HG03108 (cell line): ENCODE measurements at regions not wholly inside any gene's neighbourhood (a gene's known extent, or its start where the extent isn't known, plus 50 kb on each side); places are given as distances from the start of the nearest gene placed in this dataset.

Experiments used
- ATAC-seq: cut with Tn5 transposase; IDR thresholded peaks from one replicate; pipeline ENCODE4 v1.9.1; 2021; ENCODE audit warnings: moderate library complexity; ENCODE audit not compliant: unreplicated experiment

GRCh38 chr6:147755999-147756398, 247.5 kb downstream of the SAMD5 start:
- no peak for ATAC-seq

DNA sequence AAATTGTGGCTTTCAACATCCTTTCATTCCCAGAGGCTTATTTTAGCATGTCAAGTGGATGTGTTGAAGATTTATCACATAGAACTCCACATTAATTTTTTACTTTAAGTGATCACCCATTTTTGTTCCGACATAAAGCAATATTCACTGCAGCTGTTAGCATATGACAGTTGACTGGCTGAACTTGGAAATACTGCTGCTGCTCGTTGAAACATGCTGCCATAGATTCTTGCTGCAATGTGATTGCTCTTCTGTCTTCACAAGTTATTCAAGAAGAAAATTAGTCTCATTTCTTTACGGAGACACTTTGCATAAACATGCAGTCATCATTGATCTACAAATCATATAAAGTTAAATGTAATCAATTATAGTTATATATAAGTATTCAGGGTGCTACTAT, 248.4 kb downstream of the SAMD5 start:
- ATAC-seq = no peak

DNA sequence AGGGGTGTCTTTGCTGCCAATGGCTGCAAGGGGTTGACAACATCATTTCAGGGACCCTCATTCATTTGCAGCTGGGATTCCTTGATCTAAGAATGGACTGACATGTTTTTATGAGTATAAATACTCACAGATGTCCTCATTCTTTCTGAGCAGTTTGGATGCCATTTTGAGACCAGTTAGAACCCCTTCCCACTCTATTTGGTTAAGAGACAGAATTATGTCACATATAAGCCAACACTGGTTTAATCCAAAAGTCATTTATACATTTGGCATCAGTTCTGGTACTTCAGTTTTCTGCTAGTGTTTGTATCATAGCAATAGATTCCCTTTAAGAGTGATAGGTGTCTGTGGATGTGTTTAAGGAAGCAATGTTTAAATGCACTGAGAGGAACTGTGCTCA, 248.8 kb downstream of the SAMD5 start:
- no peak for ATAC-seq

DNA sequence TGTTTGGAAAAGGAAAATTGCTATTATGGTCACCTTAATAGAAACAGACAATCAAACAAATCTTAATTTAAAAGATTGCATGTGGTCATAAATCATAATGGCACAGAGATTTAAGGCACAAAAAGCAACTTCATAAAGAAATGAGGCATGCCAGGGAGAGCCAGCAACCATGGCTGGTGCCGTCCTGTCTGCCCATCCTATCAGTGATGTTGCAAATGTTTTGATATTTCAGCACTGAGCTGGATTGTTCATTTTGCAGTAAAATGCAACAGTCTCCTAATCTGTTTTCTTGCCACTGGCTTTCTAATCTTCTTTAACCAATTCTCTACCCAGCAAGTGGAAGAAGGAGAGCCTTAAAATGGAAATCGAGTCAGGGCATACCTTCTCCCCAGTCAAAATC, 249.8 kb downstream of the SAMD5 start:
- ATAC-seq = no peak

GRCh38 chr6:147759093-147759492, 250.6 kb downstream of the SAMD5 start:
- ATAC-seq = no peak

DNA sequence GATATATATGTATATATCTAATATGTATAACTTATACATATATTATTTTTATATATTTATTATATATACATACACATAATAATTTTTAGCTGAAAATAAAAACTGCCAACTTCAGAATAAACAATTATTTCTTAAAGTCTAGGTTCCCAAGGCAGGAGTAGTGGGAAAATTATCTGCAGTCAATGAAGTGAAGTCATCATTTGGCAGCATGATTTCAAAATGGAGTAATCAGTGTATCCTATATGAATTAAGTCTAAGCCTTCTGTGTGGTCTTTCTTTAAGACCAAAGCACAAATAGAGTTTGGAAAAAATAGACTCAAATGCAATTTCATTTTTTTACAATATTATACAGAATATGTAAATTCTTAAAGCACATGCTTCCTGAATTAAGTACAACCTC, 251.0 kb downstream of the SAMD5 start:
- no peak for ATAC-seq

GRCh38 chr6:147765541-147765940, 257.1 kb downstream of the SAMD5 start:
- ATAC-seq = no peak

DNA sequence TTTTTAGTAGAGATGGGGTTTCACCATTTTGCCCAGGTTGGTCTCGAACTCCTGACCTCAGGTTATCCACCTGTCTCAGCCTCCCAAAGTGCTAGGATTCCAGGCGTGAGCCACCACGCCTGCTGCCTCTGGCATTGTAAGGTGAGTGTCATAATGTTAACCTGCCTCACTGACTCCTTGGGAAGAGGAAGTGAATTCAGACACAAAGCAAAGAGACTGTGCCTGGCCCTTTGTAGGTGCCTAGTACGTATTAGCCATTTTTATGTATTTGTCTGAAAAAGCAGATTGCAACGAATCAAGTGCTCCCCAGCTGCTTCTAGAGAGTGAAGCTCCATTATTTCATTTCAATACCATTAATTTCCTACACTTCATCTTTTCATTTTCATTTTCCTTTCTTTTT, 260.5 kb downstream of the SAMD5 start:
- no peak for ATAC-seq

GRCh38 chr6:147769496-147770087, 261.1 kb downstream of the SAMD5 start:
- no peak for ATAC-seq

DNA sequence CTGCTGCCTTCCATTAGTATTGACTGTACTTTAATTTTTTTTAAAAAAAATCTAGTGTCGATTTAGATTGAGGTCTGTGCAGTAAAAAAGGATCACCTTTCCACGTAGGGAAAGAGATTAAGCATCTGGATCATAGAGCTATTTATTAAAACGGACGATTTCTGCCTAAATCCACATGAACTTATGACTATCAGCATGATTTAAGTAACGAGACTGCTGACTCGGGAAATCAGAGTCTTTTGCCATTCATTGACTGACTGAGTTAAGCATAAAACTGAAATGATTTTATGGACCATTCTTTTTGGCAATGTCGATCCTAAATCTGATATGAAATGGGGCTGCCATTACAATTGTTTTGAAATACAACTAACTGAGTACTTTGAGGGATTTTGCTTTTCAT, 261.7 kb downstream of the SAMD5 start:
- no peak for ATAC-seq

DNA sequence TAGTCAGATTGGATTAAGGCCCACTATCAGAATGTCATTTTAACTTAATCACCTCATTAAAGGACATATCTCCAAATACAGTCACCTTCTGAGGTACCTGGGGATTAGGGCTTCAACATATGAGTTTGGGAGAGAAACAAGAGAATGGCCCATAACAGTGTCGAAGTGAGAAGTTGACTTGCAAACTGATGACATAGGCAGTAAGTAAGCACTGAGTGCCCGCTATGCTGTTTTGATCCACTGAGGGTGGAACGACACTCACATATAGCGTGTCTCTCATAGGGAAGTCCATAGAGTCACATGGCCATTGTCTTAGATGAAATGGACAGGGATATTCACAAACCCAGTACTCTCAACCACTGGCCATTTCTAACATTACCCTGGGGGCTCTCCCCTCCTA, 264.2 kb downstream of the SAMD5 start:
- ATAC-seq = no peak

- no peak for ATAC-seq
Observed at GRCh38 chr6:147774856-147775255, 266.4 kb downstream of the SAMD5 start.

DNA sequence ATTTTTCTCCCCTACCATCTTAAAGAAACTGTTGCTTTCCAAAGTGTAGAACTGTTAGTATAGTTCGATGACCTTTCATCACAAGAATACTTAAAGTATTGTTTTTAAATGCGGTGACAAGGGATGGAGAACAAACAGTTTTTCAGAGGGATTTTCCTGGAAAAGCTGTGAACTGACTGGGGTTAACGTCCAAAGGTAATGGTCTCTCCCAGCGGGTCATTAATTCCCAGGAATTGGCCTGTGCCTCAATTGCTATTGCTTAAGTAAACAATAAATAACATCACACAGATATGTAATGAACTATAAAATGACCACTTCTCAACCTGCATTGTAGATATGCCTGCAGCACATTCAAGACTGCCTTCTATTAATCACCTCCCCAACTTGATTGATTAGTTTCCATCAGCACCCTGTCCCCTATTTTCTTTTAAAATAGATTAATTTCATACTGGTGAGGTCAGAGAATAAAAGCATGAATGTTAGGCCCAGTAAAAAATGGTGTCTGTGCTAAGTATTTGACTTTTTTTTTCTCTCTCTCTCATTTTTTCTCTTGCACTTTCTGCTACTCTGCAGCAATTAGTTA, 268.2 kb downstream of the SAMD5 start:
- no peak for ATAC-seq

GRCh38 chr6:147779624-147780023, 271.1 kb downstream of the SAMD5 start:
- no peak for ATAC-seq

- ATAC-seq = no peak
Observed at GRCh38 chr6:147782302-147782701, 273.8 kb downstream of the SAMD5 start.

- no peak for ATAC-seq
Observed at GRCh38 chr6:147784371-147784770, 275.9 kb downstream of the SAMD5 start.

- no peak for ATAC-seq
Observed at GRCh38 chr6:147787417-147787816, 278.9 kb downstream of the SAMD5 start.

DNA sequence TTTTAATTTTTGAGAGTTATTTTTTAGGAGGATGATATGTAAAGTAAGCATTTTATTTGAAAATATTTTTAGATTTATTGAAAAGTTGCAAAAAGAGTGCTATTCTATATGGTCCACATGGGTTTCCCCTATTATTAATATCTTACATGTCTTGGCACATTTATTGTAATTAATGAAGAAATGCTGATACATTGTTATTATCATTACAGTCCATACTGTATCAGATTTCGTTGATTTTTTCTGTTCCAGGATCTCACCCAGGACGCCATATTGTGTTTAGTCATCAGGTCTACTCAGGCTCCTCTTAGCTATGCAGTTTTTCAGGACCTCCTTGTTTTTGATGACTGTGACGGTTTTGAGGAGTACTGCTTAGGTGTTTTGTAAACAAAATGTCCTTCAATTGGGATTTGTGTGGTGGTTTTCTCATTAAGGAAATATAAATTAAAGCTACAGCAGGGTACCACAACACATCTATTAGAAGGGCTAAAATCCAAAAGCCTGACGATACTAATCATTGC, 281.0 kb downstream of the SAMD5 start:
- ATAC-seq = no peak

- no peak for ATAC-seq
Observed at GRCh38 chr6:147793871-147794643, 285.6 kb downstream of the SAMD5 start.

GRCh38 chr6:147802459-147802858, 294.0 kb downstream of the SAMD5 start:
- ATAC-seq = no peak

- no peak for ATAC-seq
Observed at GRCh38 chr6:147805155-147805554, 296.7 kb downstream of the SAMD5 start.

GRCh38 chr6:147806697-147807096, 298.2 kb downstream of the SAMD5 start:
- no peak for ATAC-seq
